ENCODE measurements at regions not wholly inside any gene's neighbourhood (a gene's known extent, or its start where the extent isn't known, plus 50 kb on each side); places are given as distances from the start of the nearest gene placed in this dataset.

- Mint-ChIP-seq H3K4me1 (ENCODE audit: unreplicated experiment) (no peaks in the 10 kb centered on the region), H3K9me3 (no peaks in the 10 kb centered on the region), H3K27me3 (no peaks in the 10 kb centered on the region), H3K4me3 (no peak overlapping the region), H3K36me3 (no peaks in the 10 kb centered on the region), H3K27ac (no peak overlapping the region)
- DNase-seq (ENCODE audit: extremely low spot score, unreplicated experiment), result no peak
- TF ChIP-seq CTCF (conservative IDR thresholded peaks at IDR 0.05), result no peak
Observed at GRCh38 chr3:78406396-78406795, 1361.4 kb downstream of the ROBO1 start.

- H3K4me1 Mint-ChIP-seq (ENCODE audit: unreplicated experiment), result peaks cover 4% of the 10 kb centered on the region
- H3K27me3 Mint-ChIP-seq, result no peaks in the 10 kb centered on the region
- H3K36me3 Mint-ChIP-seq, result no peaks in the 10 kb centered on the region
- no peak overlapping the region for H3K4me3 Mint-ChIP-seq
- H3K9me3 Mint-ChIP-seq, result no peaks in the 10 kb centered on the region
- DNase-seq (ENCODE audit: extremely low spot score, unreplicated experiment), result no peak
- H3K27ac Mint-ChIP-seq, result no peak overlapping the region
- no peak for TF ChIP-seq CTCF (conservative IDR thresholded peaks at IDR 0.05)
Observed at GRCh38 chr3:78410077-78410476, 1357.7 kb downstream of the ROBO1 start.

- Mint-ChIP-seq H3K9me3 (no peaks in the 10 kb centered on the region), H3K27me3 (no peaks in the 10 kb centered on the region), H3K4me1 (ENCODE audit: unreplicated experiment) (peaks cover 4% of the 10 kb centered on the region), H3K36me3 (no peaks in the 10 kb centered on the region), H3K4me3 (no peak overlapping the region), H3K27ac (no peak overlapping the region)
- no peak for TF ChIP-seq CTCF (conservative IDR thresholded peaks at IDR 0.05)
- no peak for DNase-seq (ENCODE audit: extremely low spot score, unreplicated experiment)
Observed at GRCh38 chr3:78414261-78414660, 1353.5 kb downstream of the ROBO1 start.

GRCh38 chr3:78420611-78421010, 1347.2 kb downstream of the ROBO1 start:
- H3K4me1 Mint-ChIP-seq (ENCODE audit: unreplicated experiment), result no peaks in the 10 kb centered on the region
- TF ChIP-seq CTCF (conservative IDR thresholded peaks at IDR 0.05), result no peak
- H3K27me3 Mint-ChIP-seq, result no peaks in the 10 kb centered on the region
- peaks cover 9% of the 10 kb centered on the region for H3K9me3 Mint-ChIP-seq
- no peaks in the 10 kb centered on the region for H3K36me3 Mint-ChIP-seq
- DNase-seq (ENCODE audit: extremely low spot score, unreplicated experiment), result no peak
- no peak overlapping the region for H3K4me3 Mint-ChIP-seq
- H3K27ac Mint-ChIP-seq, result no peak overlapping the region

- no peaks in the 10 kb centered on the region for H3K36me3 Mint-ChIP-seq
- H3K4me3 Mint-ChIP-seq, result no peak overlapping the region
- H3K27ac Mint-ChIP-seq, result no peak overlapping the region
- H3K4me1 Mint-ChIP-seq (ENCODE audit: unreplicated experiment), result no peaks in the 10 kb centered on the region
- peaks cover 9% of the 10 kb centered on the region for H3K9me3 Mint-ChIP-seq
- TF ChIP-seq CTCF (conservative IDR thresholded peaks at IDR 0.05), result no peak
- no peaks in the 10 kb centered on the region for H3K27me3 Mint-ChIP-seq
- no peak for DNase-seq (ENCODE audit: extremely low spot score, unreplicated experiment)
Observed at GRCh38 chr3:78421247-78421966, 1346.4 kb downstream of the ROBO1 start.
